ENCODE measurements at regions not wholly inside any gene's neighbourhood (a gene's known extent, or its start where the extent isn't known, plus 50 kb on each side); places are given as distances from the start of the nearest gene placed in this dataset.

GRCh38 chr14:82676403-82676802, 1142.8 kb upstream of the SEL1L start:
- Histone ChIP-seq H3K4me1 (ENCODE audit: insufficient read depth) (no peaks in the 10 kb centered on the region), H3K4me2 (no peak overlapping the region), H3K27me3 (ENCODE audit: insufficient read depth) (no peaks in the 10 kb centered on the region), H3K79me2 (replicated peaks; ENCODE audit: insufficient read depth) (no peaks in the 10 kb centered on the region), H3K9me2 (ENCODE audit: insufficient read depth) (no peaks in the 10 kb centered on the region), H3F3A (replicated peaks; ENCODE audit: low read depth) (no peaks in the 10 kb centered on the region), H4K20me1 (replicated peaks; ENCODE audit: insufficient read depth) (no peaks in the 10 kb centered on the region), H3K4me3 (no peak overlapping the region), H2AFZ (no peak overlapping the region), H3K36me3 (ENCODE audit: insufficient read depth) (no peaks in the 10 kb centered on the region), H3K27ac (ENCODE audit: low read depth) (no peak overlapping the region)
- Mint-ChIP-seq H3K36me3 (ENCODE audit: low read depth) (peaks cover 9% of the 10 kb centered on the region), H3K27ac (no peak overlapping the region), H3K9me3 (peaks cover 70% of the 10 kb centered on the region), H3K4me1 (no peaks in the 10 kb centered on the region), H3K27me3 (ENCODE audit: insufficient read depth, low read depth, poor library complexity) (no peaks in the 10 kb centered on the region), H3K4me3 (no peak overlapping the region)
- ATAC-seq (no peak), DNase-seq (ENCODE audit: low spot score) (no peak)
- no peak for TF ChIP-seq EZH2phosphoT487 (IDR thresholded peaks at IDR 0.05; ENCODE audit: unreplicated experiment)
- no peak for TF ChIP-seq EZH2 (IDR thresholded peaks at IDR 0.05; ENCODE audit: low read depth, unreplicated experiment)
- no peak for TF ChIP-seq ZNF331 (CRISPR knock-in tag; IDR thresholded peaks at IDR 0.05; ENCODE audit: low read depth)
- TF ChIP-seq ZNF114 (CRISPR knock-in tag; IDR thresholded peaks at IDR 0.05): no peak
- TF ChIP-seq POLR2AphosphoS5 (IDR thresholded peaks at IDR 0.05; ENCODE audit: low read depth): no peak
- no peak for TF ChIP-seq CREB1 (CRISPR knock-in tag; IDR thresholded peaks at IDR 0.05; ENCODE audit: low read depth)
- TF ChIP-seq STAT1 (IDR thresholded peaks at IDR 0.05; ENCODE audit: unreplicated experiment): no peak
- no peak for TF ChIP-seq ETS1 (IDR thresholded peaks at IDR 0.05)
- TF ChIP-seq NANOG (IDR thresholded peaks at IDR 0.05; ENCODE audit: borderline replicate concordance): no peak
- TF ChIP-seq REST (IDR thresholded peaks at IDR 0.05; ENCODE audit: unreplicated experiment): no peak
- no peak for TF ChIP-seq JUNB (IDR thresholded peaks at IDR 0.05; ENCODE audit: unreplicated experiment)
- TF ChIP-seq CTCF (conservative IDR thresholded peaks at IDR 0.05; ENCODE audit: low read depth in 2 of 2): no peak
- no peak for TF ChIP-seq ZNF462 (CRISPR knock-in tag; IDR thresholded peaks at IDR 0.05)

Measured in GM23338 (cell line).